ENCODE measurements at regions not wholly inside any gene's neighbourhood (a gene's known extent, or its start where the extent isn't known, plus 50 kb on each side); places are given as distances from the start of the nearest gene placed in this dataset.

DNA sequence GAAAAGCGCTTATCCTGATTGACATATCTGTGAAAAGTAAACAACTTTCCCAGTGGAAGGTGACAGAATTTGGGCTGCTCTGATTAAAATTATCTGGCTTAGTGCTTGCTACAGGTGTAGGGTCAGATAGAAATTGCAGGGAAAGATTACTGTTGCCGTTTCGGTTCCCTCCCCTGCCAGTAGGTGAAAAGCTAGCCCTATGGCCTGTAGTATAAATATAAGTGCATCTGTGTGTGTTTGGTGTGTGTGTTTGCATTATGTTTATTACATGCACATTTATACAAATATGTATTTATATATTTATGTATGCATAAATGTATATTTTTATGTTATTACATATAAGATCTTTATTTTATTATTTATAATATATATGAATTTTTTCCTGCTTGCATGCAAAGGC lies 72.3 kb upstream of the VOPP1 start:
- H3K9ac ChIP-seq (ENCODE audit: low read length in 3 of 3), result no peak overlapping the region
- no peak overlapping the region for H3K4me3 ChIP-seq (ENCODE audit: low read length in 3 of 3)
- TF ChIP-seq, protein P1, sequence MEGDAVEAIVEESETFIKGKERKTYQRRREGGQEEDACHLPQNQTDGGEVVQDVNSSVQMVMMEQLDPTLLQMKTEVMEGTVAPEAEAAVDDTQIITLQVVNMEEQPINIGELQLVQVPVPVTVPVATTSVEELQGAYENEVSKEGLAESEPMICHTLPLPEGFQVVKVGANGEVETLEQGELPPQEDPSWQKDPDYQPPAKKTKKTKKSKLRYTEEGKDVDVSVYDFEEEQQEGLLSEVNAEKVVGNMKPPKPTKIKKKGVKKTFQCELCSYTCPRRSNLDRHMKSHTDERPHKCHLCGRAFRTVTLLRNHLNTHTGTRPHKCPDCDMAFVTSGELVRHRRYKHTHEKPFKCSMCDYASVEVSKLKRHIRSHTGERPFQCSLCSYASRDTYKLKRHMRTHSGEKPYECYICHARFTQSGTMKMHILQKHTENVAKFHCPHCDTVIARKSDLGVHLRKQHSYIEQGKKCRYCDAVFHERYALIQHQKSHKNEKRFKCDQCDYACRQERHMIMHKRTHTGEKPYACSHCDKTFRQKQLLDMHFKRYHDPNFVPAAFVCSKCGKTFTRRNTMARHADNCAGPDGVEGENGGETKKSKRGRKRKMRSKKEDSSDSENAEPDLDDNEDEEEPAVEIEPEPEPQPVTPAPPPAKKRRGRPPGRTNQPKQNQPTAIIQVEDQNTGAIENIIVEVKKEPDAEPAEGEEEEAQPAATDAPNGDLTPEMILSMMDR (IDR thresholded peaks at IDR 0.05; ENCODE audit: borderline replicate concordance, extremely low read depth, insufficient read depth), result no peak
- H3K27ac ChIP-seq (ENCODE audit: low read depth in 2 of 2, low read length in 2 of 2), result no peak overlapping the region
- H3K36me3 ChIP-seq (ENCODE audit: control insufficient read depth in 2 of 3, insufficient read depth in 3 of 3, low read length in 3 of 3), result no peaks in the 10 kb centered on the region
- intact Hi-C loops (cut with DNase I), result loop anchor here (10.0 kb wide), 1 partner anchor 350 kb away; no protein-coding TSS in a partner anchor
- H3K9me3 ChIP-seq (ENCODE audit: control insufficient read depth in 2 of 3, insufficient read depth in 1 of 3, low read length in 3 of 3), result peaks cover 0 to 2% (median 0%) of the 10 kb centered on the region in 3 donors
- DNase-seq, result no peak
- H3K4me1 ChIP-seq (ENCODE audit: control insufficient read depth in 2 of 3, insufficient read depth in 2 of 3, low read depth in 1 of 3, low read length in 3 of 3), result no peaks in the 10 kb centered on the region
- FAIRE-seq, result no peak
- H3K27me3 ChIP-seq (ENCODE audit: control insufficient read depth, insufficient read depth, low read length), result no peaks in the 10 kb centered on the region

DNA sequence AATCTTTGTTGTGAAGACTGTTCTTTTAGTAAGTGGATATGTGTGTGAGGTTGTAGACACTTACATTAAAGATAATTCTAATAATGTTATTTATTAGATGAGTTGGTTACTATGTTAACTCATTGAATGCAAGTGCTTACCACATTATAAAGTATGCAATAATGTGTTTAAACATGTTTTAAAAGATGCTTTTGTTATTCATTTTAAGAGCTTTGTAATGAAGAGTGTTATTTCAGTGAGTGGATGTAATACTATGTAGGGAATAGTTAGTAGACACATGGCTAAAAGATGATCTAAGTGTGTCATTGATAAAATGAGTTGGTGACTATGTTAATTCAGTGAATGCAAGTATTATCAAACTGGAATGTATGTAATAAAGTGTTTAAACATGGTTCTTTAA lies 70.0 kb upstream of the VOPP1 start:
- FAIRE-seq, result no peak
- no peaks in the 10 kb centered on the region for H3K4me1 ChIP-seq (ENCODE audit: control insufficient read depth in 2 of 3, insufficient read depth in 2 of 3, low read depth in 1 of 3, low read length in 3 of 3)
- no peaks in the 10 kb centered on the region for H3K27me3 ChIP-seq (ENCODE audit: control insufficient read depth, insufficient read depth, low read length)
- peaks cover 0 to 4% (median 0%) of the 10 kb centered on the region in 3 donors for H3K9me3 ChIP-seq (ENCODE audit: control insufficient read depth in 2 of 3, insufficient read depth in 1 of 3, low read length in 3 of 3)
- no peak for DNase-seq
- TF ChIP-seq, protein P1 (IDR thresholded peaks at IDR 0.05; ENCODE audit: borderline replicate concordance, extremely low read depth, insufficient read depth), result no peak
- no peak overlapping the region for H3K4me3 ChIP-seq (ENCODE audit: low read length in 3 of 3)
- intact Hi-C loops (cut with DNase I), result loop anchor here (10.0 kb wide), 1 partner anchor 353 kb away; no protein-coding TSS in a partner anchor
- H3K36me3 ChIP-seq (ENCODE audit: control insufficient read depth in 2 of 3, insufficient read depth in 3 of 3, low read length in 3 of 3), result no peaks in the 10 kb centered on the region
- no peak overlapping the region for H3K27ac ChIP-seq (ENCODE audit: low read depth in 2 of 2, low read length in 2 of 2)
- H3K9ac ChIP-seq (ENCODE audit: low read length in 3 of 3), result no peak overlapping the region

DNA sequence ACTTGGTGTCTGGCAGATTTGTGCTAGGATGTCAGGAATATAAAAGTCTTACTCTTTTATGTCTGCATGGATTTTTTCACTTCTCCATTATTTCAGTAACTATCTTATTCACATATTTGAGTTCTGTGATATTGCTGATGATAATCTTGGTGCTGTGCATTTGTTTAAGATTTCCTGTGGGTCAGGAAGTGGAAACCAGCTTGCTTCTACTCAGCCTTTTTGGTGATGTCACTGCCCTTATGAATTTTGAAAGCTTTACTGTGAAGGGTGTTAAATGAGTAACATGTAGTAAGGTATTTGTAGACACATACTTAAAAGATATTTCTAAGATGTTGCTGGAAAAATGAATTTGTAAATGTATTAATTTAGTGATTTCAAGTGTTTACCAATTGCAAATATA lies 69.5 kb upstream of the VOPP1 start:
- no peak overlapping the region for H3K27ac ChIP-seq (ENCODE audit: low read depth in 2 of 2, low read length in 2 of 2)
- no peaks in the 10 kb centered on the region for H3K27me3 ChIP-seq (ENCODE audit: control insufficient read depth, insufficient read depth, low read length)
- H3K9me3 ChIP-seq (ENCODE audit: control insufficient read depth in 2 of 3, insufficient read depth in 1 of 3, low read length in 3 of 3), result peaks cover 0 to 4% (median 0%) of the 10 kb centered on the region in 3 donors
- intact Hi-C loops (cut with DNase I), result loop anchor here (10.0 kb wide), 1 partner anchor 353 kb away; no protein-coding TSS in a partner anchor
- no peak overlapping the region for H3K9ac ChIP-seq (ENCODE audit: low read length in 3 of 3)
- no peak overlapping the region for H3K4me3 ChIP-seq (ENCODE audit: low read length in 3 of 3)
- no peak for FAIRE-seq
- no peaks in the 10 kb centered on the region for H3K4me1 ChIP-seq (ENCODE audit: control insufficient read depth in 2 of 3, insufficient read depth in 2 of 3, low read depth in 1 of 3, low read length in 3 of 3)
- no peaks in the 10 kb centered on the region for H3K36me3 ChIP-seq (ENCODE audit: control insufficient read depth in 2 of 3, insufficient read depth in 3 of 3, low read length in 3 of 3)
- TF ChIP-seq, protein P1 (IDR thresholded peaks at IDR 0.05; ENCODE audit: borderline replicate concordance, extremely low read depth, insufficient read depth), result no peak
- DNase-seq, result no peak

DNA sequence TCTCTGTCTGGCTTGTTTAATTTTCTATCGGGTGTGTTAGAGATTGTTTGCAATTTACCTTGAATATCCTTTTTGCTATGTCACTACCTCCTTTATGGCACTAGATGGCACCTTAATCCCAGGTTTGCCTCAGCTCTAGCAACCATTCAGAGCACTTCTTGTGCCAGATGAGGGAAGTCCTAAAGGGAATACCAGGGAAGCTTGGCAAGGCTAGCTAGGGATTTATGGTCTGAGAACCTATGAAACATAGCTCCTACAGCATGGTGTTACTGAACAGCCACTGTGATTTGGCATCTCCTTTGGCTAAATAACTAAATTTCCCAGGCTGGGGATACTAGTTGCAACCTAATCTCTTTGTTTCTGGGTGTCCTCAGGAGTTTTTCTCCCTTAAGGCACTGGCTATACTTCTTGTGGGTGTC lies 69.0 kb upstream of the VOPP1 start:
- H3K27ac ChIP-seq (ENCODE audit: low read depth in 2 of 2, low read length in 2 of 2), result no peak overlapping the region
- H3K9me3 ChIP-seq (ENCODE audit: control insufficient read depth in 2 of 3, insufficient read depth in 1 of 3, low read length in 3 of 3), result peaks cover 0 to 4% (median 0%) of the 10 kb centered on the region in 3 donors
- TF ChIP-seq, protein P1 (IDR thresholded peaks at IDR 0.05; ENCODE audit: borderline replicate concordance, extremely low read depth, insufficient read depth), result peak; percentile 82
- FAIRE-seq, result peak; percentile 94
- H3K4me3 ChIP-seq (ENCODE audit: low read length in 3 of 3), result no peak overlapping the region
- intact Hi-C loops (cut with DNase I), result loop anchor here (10.0 kb wide), 1 partner anchor 354 kb away; no protein-coding TSS in a partner anchor
- no peaks in the 10 kb centered on the region for H3K27me3 ChIP-seq (ENCODE audit: control insufficient read depth, insufficient read depth, low read length)
- H3K36me3 ChIP-seq (ENCODE audit: control insufficient read depth in 2 of 3, insufficient read depth in 3 of 3, low read length in 3 of 3), result no peaks in the 10 kb centered on the region
- no peak overlapping the region for H3K9ac ChIP-seq (ENCODE audit: low read length in 3 of 3)
- peak in 4 of 5 donors; percentile 50 to 93 (median 80) for DNase-seq
- H3K4me1 ChIP-seq (ENCODE audit: control insufficient read depth in 2 of 3, insufficient read depth in 2 of 3, low read depth in 1 of 3, low read length in 3 of 3), result no peaks in the 10 kb centered on the region

Measured in kidney (tissue), 13 donors.